A172 (cell line): ENCODE measurements at regions not wholly inside any gene's neighbourhood (a gene's known extent, or its start where the extent isn't known, plus 50 kb on each side); places are given as distances from the start of the nearest gene placed in this dataset.

Experiments used
- DNase-seq: peaks from one replicate; pipeline ENCODE4 v3.0.0-alpha.2; 2015; ENCODE audit warnings: low spot score

- no peak for DNase-seq
These were observed 160.2 kb upstream of the BLID start for GRCh38 chr11:122276221-122276620.

DNA sequence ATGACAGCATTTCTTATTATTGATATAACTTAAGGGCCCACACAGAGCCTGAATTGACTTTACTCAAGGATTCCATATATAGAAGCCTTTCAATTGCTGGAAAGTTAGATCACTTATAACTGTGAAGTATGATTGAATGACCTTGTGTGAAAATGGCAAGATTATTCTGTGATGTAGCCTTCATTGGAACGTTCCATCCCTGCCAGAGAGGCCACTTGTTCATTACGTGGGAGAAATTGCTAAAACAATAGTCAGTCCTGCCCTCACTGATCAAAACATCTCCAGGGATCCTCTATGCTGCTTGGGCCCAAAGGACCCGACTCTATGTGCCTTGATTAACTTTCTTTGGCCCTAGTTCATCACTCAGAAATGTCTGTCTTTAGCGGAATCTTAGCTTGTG is 159.5 kb upstream of the BLID start:
- no peak for DNase-seq

DNA sequence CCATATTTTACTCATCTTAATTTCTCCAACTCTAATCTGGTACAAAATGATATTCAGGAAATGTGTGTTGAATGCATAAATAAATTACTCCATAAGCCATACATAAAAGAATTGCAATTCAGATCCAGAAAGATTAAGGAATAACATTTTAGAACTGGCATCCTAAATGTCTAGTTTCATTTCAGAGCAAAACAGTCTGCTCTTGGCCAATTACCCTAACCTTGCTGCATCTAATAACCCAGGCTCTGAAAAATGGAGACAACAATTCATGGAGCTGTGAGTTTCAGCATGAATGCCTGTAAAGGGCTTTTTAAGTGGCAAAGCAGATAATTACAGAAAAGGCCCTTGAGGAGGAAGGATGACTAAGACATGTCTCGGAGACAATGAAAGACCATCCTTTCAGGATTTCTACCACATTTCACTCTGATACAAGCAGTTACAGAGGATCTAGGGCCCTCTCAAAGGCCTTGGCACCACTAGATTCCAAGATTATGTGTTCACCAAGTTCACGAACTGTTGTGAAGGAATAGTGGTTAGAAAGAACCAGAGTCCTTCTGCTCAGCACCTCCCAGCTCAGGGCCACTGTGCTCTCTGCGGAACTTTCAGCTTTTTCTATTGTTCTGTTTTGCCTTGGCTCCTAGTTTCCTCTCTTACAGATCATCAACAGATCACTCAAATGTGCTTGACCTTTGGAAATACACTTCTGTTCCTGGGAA is 157.6 kb upstream of the BLID start:
- no peak for DNase-seq

GRCh38 chr11:122271745-122272144 is 155.7 kb upstream of the BLID start:
- no peak for DNase-seq

DNA sequence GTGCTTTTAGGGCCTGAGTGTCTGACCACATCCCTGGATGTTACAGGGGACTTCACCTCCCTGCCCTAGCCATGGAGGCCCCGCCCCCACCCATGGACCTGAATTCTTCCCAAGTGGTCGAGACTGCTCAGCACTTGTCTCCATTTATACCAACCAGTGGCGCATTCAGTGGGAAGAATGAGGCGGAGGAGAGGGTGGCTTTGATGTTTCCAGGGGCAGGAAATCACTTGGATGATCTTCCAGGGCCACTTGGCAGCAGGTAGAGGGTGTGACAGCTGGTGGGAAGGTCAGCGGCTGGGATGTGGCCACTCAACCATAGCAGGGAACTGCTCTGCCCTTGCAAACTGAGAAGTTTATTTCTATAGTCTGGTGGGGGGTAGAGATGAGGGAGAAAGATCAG is 155.1 kb upstream of the BLID start:
- no peak for DNase-seq

DNA sequence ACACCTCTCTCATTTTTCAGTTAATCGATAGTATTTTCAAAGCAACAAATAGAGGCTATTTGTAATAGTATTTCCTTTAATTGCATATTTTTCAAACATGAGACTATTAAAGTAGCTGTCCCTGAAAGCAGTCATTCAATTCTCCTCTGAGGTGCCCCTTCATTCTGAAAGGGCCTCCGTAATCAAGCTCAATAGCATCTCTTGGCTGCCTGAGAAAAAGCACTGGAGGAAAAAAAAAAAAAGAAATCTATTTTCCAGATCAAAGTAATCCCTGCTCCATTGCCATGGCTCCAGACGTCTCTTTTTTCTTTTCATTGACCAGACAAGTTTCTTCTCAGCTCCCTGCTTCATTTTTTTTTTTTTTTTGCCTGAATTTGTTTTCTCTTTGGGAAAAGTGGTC is 154.5 kb upstream of the BLID start:
- DNase-seq, result no peak

DNA sequence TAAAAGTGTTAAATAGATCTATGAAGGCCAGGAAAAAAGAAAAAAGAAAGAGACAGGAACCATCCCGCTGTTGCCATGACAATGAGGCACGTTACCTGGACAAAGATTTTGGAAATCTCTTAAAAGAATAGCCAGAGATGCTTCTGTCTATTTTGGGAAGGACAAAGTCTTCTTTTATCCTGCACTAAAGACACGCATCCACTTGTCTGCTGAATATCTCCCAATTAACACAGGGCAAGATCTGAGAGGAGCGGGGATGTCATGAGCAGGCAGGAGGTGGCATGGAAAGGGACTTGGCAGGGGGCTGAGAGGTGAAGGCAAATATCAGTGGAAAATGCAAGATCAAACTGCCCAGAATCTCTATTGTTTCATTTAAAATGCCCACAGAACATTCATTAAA is 153.8 kb upstream of the BLID start:
- no peak for DNase-seq

- no peak for DNase-seq
These were observed 152.7 kb upstream of the BLID start for GRCh38 chr11:122268601-122269130.

GRCh38 chr11:122267602-122268001 is 151.6 kb upstream of the BLID start:
- peak; percentile 61 for DNase-seq

DNA sequence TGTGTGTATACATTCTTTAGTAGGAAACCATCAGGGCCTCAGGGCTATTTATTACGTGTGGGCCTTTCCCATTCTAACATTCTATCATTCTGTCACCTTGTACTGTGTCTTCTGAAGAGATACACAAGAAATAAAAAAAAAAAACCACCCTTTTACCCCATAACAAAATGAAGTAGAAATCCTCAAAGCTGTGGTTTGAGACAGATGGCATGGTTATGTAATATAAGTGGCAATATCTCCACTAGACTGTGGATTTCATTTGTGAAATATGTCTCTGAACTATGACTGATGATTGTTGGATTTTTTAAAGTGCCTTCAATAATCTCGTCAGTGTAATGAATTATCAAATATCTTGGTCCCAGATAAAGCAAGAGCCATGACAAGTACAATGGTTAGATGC is 150.0 kb upstream of the BLID start:
- no peak for DNase-seq

DNA sequence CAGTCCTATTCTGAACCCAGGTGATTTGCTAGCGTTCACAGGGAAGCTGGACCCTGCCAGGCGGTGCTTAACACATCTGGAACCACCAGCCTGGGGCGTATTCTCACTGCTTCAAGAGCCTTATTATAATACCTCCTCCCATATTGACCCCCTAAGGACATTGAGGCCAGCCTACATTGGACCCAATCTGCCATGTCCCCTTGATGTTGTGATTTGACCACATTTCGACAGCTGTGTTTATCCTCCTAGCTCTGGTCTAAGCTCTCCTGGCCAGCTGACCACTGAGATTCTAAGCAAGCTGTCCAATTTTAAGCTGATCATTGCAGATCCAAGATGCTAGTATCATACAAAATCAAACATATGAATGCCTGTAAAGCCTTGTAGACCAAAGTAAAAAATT is 148.1 kb upstream of the BLID start:
- DNase-seq, result no peak

GRCh38 chr11:122261546-122261945 is 145.5 kb upstream of the BLID start:
- DNase-seq, result peak; percentile 10

- DNase-seq, result no peak
These were observed 143.3 kb upstream of the BLID start for GRCh38 chr11:122259195-122259821.

GRCh38 chr11:122258446-122259194 is 142.6 kb upstream of the BLID start:
- DNase-seq, result no peak

DNA sequence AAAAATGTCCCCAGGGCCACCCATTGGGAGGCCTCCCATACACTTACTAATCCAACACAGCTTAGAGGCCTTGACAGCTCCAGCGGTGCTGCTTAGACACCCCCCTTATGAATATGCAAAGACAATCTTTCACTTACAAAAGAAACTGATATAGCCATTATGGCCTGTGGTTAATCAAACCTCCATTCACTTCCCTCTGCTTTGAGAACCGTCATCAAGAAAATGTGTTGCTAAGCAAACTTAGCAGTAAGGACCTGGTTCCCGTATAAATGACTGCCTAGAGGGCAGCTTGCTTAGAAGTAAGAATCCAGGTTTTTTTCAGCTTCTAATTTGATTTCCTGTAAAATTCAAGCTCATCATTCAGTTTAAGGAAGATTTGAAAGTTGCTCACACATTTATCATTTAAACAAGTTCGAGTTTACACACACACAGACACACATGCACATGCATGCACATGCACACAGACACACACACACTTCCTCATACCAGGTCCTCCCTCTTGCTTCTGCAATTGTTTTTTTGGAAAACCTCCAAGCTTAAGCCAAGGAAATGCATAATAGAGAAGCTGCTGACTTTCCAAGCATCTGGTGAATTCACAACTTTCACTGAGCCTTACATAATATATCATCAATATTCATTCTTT is 137.7 kb upstream of the BLID start:
- no peak for DNase-seq

DNA sequence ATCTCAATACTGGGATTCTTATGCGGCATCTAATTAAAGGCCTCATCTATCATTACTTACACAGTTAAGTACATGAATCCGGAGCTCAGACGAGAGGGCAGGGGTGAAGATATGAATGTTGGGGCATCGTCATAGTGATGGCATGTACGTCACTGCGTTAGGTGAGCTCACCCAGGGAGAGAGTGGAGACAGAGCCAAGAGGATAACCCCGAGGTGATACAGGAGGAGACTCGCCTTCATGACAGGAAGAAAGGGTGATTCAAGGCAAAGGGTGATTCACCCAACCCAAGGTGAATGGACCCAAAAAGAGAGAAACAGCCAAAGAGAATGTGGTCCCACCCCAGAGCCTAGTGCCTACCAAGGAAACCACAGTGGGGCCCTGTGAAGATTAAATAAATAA is 132.9 kb upstream of the BLID start:
- no peak for DNase-seq

DNA sequence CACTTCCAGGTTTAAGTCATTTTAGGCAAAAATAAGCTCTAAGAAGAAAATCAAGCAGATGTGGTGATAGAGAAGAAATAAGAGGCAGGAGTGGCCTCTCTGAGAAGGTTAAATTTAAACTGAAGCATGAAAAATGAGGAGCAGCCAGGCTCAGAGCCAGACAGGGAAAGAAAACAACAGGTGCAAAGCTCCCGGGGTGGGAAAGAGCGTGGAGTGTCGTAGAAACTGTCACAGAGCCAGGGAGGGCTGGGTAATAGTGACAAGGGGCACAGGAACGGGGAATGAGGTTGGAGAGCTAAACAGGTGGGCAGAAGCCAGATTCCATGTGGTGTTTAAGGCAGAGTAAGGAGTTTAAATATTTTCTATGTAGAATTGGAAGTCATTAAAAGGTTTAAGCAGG is 132.1 kb upstream of the BLID start:
- no peak for DNase-seq

DNA sequence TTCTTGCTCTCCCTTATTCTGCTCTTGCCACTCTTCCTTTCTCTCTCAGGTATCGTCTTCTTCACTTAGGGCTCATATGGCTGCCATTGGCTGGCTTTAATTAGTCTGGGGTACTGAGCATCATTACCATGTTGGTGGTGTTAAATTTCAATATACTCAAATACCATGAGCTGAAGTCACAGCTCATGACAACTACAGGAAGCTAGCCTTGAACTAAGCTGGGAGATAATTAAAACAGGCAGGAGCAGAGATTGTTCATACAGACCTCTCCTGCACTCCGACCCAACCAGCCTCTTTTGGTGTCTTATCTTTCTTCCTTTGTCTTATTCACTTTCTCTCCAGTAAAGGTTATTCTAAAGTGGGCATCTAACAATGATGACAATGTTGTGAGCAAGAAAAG is 130.9 kb upstream of the BLID start:
- no peak for DNase-seq

DNA sequence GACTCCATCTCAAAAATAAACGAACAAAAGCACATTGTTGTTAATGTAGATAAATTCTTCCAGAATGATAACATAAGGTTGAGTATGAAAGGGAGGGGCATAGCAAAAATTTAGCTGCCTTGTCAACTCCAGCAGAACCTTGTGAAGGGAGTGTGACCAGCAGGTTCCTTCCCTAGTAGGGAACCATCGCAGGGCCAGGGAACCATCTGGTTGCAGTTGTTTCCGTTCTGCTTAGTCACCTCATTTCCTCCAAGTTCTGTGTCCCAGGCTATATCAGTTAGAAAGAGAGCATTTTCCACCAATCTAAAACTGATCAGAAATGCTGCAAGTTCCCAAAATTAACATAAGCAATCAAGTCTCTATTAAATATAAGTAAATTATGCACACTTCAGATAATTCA is 126.7 kb upstream of the BLID start:
- no peak for DNase-seq

- no peak for DNase-seq
These were observed 125.6 kb upstream of the BLID start for GRCh38 chr11:122241566-122241965.

GRCh38 chr11:122240638-122241037 is 124.6 kb upstream of the BLID start:
- no peak for DNase-seq

DNA sequence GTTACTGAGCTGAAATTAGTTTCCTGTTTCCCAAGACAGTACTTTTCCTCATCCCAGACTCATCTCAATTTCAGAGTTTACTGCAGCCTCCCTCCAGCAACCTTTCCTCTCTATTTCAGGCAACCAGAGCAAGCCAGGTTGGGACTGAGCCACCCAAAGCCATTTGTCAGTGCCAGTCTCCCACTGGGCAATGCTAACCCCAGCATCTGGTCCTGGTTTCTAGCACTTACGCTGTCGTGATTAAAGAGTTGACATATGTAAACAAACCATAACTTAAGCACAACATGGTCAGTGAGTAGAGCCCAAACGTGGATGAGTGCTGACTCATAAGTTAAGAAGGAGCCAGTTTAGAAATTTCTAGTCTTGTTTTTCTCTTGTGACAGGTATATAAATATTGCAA is 119.6 kb upstream of the BLID start:
- DNase-seq, result peak; percentile 77
